Erythroblast (primary cell): ENCODE measurements at regions not wholly inside any gene's neighbourhood (a gene's known extent, or its start where the extent isn't known, plus 50 kb on each side); places are given as distances from the start of the nearest gene placed in this dataset.

Source experiments
- DNase-seq, 2 experiments: peaks; one replicate each; lab custom pipeline; 2025; lab: John Stamatoyannopoulos, UW
- GATA1 ChIP-seq: IDR thresholded peaks from 2 replicates; pipeline ENCODE4 v1.6.1; 2011; ENCODE audit warnings: low read depth, mild to moderate bottlenecking, control low read depth, low read length, moderate library complexity
- POLR2A ChIP-seq: IDR thresholded peaks from 2 replicates; pipeline ENCODE4 v1.6.1; 2011; ENCODE audit warnings: mild to moderate bottlenecking, low read length

GRCh38 chr3:28903171-28903601 is 377.7 kb upstream of the RBMS3 start:
- TF ChIP-seq GATA1 (no peak), POLR2A (no peak)
- no peak for DNase-seq

DNA sequence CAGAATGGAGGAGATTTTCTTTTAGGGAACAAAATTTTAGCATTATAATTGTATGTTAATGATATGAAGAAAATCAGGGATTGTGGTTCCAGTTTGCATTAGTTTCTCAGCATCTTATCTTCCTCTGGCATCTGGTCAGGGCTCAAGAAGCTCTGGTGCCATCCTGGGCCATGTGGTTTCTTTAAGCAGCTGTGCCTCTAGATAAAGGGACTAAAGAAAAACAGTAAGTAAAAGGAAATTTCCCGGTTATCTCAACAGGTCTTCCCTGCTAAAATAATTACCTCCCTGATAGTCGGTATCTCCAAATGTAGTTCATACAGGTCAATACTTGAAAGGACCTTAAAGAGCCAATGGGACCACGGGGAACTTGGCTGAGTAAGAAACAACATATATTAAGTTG is 375.1 kb upstream of the RBMS3 start:
- DNase-seq = peak; percentile 67 to 90
- TF ChIP-seq POLR2A (no peak), GATA1 (no peak)

DNA sequence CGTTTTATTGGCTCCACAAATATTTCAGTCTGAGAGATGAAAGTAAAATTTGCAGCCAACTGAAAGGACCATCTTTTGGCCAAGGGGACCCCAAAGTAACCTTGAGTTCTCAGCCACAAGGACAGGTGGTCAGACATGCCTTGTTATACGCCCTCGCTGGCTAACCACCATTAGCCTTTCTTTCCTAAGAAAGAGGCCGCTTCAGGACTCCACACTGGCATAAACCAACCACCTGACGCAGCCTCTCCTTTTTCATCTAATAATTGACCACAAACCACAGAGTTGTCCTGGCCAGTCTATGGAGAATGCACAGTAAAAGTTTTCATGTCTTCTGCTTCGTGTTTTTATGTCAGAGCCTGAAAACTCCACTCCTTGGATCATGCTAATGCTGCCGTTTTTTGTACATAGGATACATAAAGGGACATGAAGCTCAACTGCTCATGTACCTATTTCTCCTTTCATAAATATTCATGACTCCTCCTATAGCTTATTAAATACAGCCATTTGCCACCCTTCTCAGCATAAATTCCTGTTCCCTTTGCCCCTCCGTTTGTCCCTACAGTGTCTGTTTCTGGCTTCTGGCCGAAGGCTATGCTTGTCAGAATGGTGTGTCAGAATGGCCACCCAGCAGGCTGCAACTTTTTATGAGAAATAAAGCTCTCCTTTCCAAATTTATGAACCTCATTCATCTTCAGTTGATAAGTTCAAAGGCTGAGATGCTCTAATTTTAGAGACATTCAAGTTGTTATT is 374.1 kb upstream of the RBMS3 start:
- TF ChIP-seq POLR2A = no peak
- no peak for TF ChIP-seq GATA1
- no peak for DNase-seq

DNA sequence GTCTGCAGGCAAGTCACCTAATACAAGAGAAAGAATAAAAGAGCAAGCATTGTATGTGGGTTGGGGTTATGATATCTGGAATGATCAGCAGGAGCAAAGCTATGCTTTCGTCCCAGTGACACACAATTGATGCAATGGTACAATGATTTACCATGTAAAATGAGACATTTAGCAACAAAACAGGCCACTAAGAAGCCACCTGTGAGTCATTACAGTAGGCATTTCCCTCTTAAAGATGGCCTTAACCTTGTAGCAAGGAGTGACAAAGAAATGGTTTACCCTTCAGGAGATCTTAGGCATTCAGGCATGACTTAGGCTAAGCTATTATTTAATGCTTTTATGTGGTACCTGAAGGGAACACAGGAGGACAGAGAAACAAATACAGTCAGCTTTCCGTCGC is 373.3 kb upstream of the RBMS3 start:
- no peak for TF ChIP-seq POLR2A
- TF ChIP-seq GATA1 = no peak
- DNase-seq = no peak

DNA sequence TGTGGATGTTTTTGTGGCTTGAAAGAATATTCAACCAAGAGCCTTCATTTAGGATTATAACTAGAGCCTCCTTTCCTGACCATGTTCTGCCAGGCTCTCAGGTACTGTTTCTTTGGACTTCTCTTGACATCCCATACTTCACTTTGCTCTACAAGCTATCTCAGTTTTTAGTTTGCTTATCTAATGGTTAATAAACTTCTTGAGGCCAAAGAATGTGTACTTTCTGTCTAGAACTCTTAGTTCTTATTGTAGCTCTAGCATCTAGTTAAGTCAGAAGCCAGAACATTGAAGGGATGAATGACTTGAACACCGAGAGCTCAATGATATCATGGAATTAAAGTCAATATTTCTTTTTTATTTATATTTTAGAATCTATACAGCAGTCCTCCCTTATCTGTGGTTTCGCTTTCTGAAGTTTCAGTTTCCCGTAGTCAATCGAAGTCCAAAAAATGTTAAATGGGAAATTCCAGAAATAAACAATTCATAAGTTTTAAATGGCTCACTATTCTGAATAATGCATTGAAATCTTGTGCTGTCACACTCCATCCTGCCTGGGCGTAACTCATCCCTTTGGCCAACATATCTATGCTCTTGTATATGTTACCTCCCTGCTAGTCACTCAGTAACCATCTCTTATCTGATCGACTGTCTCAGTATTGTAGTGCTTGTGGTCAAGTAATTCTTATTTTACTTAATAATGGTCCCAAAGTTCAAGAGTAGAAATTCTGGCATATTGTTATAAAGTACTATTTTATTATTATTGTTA is 368.6 kb upstream of the RBMS3 start:
- DNase-seq = peak in 1 of 2 experiments; percentile 6

DNA sequence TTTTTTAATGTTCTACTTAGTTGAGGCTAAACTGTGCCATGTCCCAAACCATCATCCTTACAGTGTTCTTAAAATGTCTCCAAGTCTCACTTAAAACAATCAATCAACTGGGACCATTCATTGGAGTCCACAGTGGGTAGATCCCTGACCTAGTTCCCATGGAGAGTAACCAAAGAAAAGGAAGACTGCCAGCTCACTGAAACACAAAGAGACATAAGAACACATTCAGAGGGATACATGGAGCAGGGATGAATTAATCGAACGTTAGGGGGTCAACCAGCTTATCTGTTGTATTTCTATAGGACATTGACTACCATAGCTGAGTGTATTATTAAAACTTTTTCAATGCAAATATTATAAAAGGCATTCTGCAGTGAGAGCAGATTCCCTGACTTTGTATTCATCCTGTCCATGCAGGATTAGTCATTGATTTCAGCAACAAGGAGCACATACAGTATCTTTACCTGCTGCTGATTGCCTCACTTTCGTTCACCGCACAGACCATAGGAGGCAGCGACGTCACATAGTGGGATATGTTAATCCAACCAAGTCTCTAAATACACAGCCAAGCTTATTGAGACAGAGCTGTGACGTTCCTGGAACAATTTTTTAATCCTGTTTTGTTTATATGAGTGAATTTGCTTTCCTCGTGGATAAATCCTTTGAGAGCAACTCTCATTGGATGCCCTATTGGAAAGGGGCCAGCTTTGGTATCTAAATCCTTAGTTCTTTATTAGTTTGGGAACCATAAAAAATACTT is 364.9 kb upstream of the RBMS3 start:
- DNase-seq = no peak
- TF ChIP-seq GATA1 = no peak
- no peak for TF ChIP-seq POLR2A

More for the DNA sequence above, 368.6 kb upstream of the RBMS3 start:
- TF ChIP-seq POLR2A (no peak), GATA1 (no peak)

- TF ChIP-seq GATA1 = no peak
- TF ChIP-seq POLR2A = no peak
- DNase-seq = peak in 1 of 2 experiments; percentile 1
Measured at GRCh38 chr3:28916713-28917499, 364.0 kb upstream of the RBMS3 start.

DNA sequence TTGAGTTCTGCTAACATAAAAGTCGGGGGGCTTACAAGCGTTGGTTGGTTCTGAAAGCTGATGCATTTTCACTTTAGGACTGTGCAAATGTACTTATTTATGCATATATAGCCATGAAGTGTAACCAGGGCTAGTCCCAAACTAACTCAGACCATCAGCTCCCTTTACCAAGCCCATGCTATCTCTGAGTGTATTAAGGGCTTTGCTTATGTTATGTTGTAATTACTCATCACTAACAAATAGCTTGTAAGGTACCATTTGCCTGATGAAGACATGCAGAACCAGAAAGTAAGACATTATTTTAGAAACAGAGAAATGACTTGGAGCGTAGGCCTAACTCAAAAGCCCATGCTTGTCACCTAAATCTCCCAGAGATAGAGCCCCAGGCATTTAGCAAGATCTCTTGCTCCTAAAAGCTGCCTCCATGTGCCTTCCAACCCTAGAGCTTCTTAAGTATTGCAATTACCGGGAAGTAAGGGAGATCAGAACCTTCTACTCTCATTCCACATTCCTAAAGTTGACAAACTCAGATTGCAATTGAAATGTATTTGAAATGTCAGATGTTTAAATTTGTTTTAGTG is 362.9 kb upstream of the RBMS3 start:
- TF ChIP-seq GATA1 (no peak), POLR2A (no peak)
- DNase-seq = no peak

DNA sequence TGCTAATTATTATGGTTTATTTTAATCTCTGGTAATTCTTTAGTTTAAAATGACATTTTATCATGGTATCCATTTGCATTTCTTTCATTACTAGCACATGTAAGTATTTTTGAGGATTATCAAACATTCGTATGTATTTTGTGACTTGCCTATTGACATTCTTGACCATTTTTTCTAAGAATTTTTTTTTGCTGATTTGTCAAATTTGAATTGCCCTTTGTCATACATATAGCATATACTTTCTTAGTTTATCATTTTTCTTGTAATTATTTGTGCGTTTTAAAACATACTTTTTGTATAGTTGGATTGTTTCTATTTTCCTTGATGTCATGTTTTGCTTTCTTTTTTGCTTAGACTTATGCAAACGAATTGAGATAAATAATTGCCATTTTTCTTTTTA is 358.5 kb upstream of the RBMS3 start:
- TF ChIP-seq POLR2A = no peak
- no peak for TF ChIP-seq GATA1
- DNase-seq = no peak

DNA sequence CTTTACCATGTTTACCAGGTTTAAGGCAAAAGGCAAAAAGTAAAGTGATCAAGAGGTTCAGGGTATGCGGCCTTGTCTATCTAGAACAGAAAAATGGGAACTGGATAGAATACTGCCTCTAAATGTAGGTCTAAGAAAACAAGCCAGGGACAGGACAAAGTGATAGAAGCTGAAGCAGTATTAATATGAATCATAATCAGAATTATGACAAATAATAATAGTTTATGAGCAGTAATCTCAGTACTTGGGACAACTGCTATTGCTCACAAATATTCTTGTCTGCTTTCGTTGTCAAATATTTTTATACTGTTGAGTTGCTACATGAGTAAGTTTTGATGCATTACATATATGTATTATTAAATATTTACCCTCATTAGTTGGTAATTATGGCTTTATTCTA is 356.9 kb upstream of the RBMS3 start:
- DNase-seq = no peak
- TF ChIP-seq POLR2A = no peak
- TF ChIP-seq GATA1 = no peak

DNA sequence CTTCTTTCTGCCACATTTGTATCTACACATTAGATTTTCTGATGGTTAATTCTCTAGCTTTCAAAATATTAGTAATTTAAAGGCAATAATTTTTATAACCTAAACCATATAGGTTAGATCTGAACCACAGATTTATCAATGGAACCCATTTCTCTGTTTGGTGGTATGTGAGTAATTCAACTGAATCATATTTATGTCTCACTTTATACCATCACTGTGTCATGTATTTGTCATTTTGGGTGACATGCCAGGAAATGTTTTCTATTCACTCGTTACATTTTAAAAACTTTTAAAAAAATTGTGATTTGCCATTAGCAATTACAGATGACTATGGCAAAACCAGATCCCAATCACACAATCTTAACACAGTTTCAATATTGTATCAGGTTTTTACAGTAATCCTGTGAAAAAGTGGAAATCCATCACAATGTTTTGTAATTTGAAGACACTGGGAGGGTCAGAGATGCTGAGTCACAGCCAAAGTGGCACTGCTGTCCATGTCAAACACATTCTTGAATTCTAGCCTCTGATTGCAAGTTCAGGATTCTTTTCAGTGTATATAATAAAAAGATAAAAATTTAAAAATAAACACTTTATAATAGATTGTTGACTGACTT is 356.0 kb upstream of the RBMS3 start:
- TF ChIP-seq GATA1 (no peak), POLR2A (no peak)
- no peak for DNase-seq

DNA sequence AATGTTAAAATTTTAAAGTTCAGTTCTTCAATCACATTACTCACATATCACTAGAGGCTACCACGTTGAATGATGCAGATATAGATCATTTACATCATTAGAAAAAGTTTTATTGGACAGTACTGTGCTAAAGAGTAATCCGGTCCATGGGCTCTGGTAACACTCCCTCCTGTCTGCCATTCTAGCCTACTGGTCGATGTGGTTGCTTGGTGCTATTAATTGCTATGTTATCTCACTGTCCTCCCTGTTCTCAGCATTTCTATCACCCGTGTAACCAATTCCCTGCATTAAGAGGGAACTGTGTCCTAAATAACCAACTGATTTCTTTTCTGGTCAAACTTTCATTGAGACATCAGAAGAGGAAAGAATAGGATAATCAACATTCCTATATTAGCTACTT is 347.5 kb upstream of the RBMS3 start:
- no peak for DNase-seq
- TF ChIP-seq POLR2A (no peak), GATA1 (no peak)
